ENCODE measurements at regions not wholly inside any gene's neighbourhood (a gene's known extent, or its start where the extent isn't known, plus 50 kb on each side); places are given as distances from the start of the nearest gene placed in this dataset.
A peak's percentile ranks its signal among the peaks of the same experiment; 100 is the strongest.

DNA sequence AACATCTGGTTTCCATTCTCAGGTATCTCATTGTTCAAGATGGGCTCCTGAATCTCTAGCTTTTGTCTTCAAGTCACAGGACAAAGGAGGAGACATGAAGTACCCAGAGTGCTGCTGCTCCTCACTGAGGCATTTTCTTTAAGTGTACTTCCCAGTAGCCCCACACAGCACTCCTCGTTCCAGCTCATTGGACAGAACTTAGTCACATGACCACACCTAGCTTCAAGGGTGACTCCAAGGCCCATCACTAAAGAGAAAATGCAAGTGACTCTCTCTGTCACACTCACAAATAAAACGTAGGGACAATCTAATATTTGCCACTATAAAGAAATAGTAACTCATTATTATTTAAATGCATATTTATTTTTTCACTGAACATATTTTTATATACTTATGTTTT lies 58.3 kb upstream of the NEUROD6 start:
- no TSS peak for BruUV-seq (replicated peaks)
- Histone ChIP-seq H3K4me3 (ENCODE audit: low read depth, low read length, poor library complexity, severe bottlenecking) (no peak overlapping the region), H3K36me3 (ENCODE audit: insufficient read depth, low read length, poor library complexity, severe bottlenecking) (no peaks in the 10 kb centered on the region), H3K9me3 (ENCODE audit: low read depth, low read length, poor library complexity, severe bottlenecking) (peaks cover 5% of the 10 kb centered on the region), H3K27me3 (replicated peaks; ENCODE audit: insufficient read depth, low read depth, low read length, poor library complexity) (no peaks in the 10 kb centered on the region), H3K4me1 (ENCODE audit: insufficient read depth, low read length, poor library complexity, severe bottlenecking) (peaks cover 15% of the 10 kb centered on the region), H3K27ac (ENCODE audit: low read depth, low read length, poor library complexity, severe bottlenecking) (no peak overlapping the region)
- intact Hi-C loops (cut with micrococcal nuclease; ENCODE audit: unreplicated experiment): no loop called here
- CTCF ChIA-PET: no interaction called here
- POLR2A ChIA-PET (ENCODE audit: low non-redundant PET): no interaction called here
- TF ChIP-seq, protein P1, sequence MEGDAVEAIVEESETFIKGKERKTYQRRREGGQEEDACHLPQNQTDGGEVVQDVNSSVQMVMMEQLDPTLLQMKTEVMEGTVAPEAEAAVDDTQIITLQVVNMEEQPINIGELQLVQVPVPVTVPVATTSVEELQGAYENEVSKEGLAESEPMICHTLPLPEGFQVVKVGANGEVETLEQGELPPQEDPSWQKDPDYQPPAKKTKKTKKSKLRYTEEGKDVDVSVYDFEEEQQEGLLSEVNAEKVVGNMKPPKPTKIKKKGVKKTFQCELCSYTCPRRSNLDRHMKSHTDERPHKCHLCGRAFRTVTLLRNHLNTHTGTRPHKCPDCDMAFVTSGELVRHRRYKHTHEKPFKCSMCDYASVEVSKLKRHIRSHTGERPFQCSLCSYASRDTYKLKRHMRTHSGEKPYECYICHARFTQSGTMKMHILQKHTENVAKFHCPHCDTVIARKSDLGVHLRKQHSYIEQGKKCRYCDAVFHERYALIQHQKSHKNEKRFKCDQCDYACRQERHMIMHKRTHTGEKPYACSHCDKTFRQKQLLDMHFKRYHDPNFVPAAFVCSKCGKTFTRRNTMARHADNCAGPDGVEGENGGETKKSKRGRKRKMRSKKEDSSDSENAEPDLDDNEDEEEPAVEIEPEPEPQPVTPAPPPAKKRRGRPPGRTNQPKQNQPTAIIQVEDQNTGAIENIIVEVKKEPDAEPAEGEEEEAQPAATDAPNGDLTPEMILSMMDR (conservative IDR thresholded peaks at IDR 0.05; ENCODE audit: low read depth, low read length): no peak
- no peak for TF ChIP-seq EZH2 (IDR thresholded peaks at IDR 0.05; ENCODE audit: borderline replicate concordance, low read depth, low read length, poor library complexity, severe bottlenecking)
- no peak for DNase-seq (ENCODE audit: low spot score)

DNA sequence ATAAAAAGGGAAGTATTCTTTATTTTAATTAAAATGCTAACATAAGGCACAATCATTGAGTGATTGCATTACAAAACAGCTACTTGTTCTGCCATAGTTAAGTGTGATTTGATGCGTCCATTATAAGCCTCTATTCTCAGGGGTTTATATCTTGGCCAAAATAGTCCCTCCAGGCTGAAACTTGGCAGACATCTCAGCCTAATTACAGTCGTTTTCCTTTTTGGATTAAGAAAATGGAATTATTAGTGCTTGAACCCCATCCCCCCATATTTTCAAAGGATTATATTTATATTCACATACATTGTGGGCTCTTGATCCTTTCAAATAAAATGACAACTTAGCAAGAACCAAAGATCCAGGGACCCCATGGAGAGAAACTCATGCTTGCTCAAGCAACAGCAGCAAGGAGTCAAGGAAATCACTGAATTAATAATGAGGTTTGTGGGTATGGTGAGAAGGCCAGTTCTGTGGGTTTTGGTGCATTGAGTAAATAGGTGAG lies 66.7 kb upstream of the NEUROD6 start:
- Histone ChIP-seq H3K36me3 (ENCODE audit: insufficient read depth, low read length, poor library complexity, severe bottlenecking) (no peaks in the 10 kb centered on the region), H3K27me3 (replicated peaks; ENCODE audit: insufficient read depth, low read depth, low read length, poor library complexity) (no peaks in the 10 kb centered on the region), H3K9me3 (ENCODE audit: low read depth, low read length, poor library complexity, severe bottlenecking) (peaks cover 5% of the 10 kb centered on the region), H3K4me3 (ENCODE audit: low read depth, low read length, poor library complexity, severe bottlenecking) (no peak overlapping the region), H3K27ac (ENCODE audit: low read depth, low read length, poor library complexity, severe bottlenecking) (peak overlapping the region; percentile 32), H3K4me1 (ENCODE audit: insufficient read depth, low read length, poor library complexity, severe bottlenecking) (peaks cover 50% of the 10 kb centered on the region)
- ChIA-PET CTCF (no interaction called here), POLR2A (ENCODE audit: low non-redundant PET) (no interaction called here)
- TF ChIP-seq EZH2 (IDR thresholded peaks at IDR 0.05; ENCODE audit: borderline replicate concordance, low read depth, low read length, poor library complexity, severe bottlenecking): no peak
- TF ChIP-seq, protein P1 (conservative IDR thresholded peaks at IDR 0.05; ENCODE audit: low read depth, low read length): no peak
- DNase-seq (ENCODE audit: low spot score): peak; percentile 91
- intact Hi-C loops (cut with micrococcal nuclease; ENCODE audit: unreplicated experiment): no loop called here
- no TSS peak for BruUV-seq (replicated peaks)

DNA sequence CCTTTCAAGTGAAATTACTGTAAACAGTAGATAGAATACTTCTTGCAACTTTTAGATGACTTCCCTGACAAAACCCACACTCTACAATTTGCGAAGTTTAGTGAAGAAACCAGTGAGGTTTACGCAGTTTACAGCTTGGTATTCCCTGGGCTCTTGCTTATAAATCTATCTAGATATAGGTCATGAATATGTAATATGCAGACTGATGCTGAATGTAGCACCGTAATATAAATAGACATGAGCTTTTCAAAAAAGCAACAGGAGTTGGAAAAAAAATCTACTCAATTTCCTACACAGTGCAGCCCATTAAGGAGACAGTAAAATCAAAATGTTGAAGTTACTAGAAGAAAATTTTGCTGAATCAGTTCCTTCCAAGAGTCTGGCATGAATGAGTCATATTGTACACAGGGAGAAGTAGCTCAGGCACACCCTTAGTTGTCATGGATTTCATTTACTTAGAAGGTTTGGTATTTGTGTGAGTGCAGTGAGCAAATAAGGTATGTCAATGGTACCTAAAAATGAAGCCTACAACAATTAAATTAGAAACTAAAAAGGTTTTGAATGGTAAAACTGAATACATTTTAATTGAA lies 67.7 kb upstream of the NEUROD6 start:
- TF ChIP-seq, protein P1 (conservative IDR thresholded peaks at IDR 0.05; ENCODE audit: low read depth, low read length): no peak
- Histone ChIP-seq H3K4me3 (ENCODE audit: low read depth, low read length, poor library complexity, severe bottlenecking) (no peak overlapping the region), H3K9me3 (ENCODE audit: low read depth, low read length, poor library complexity, severe bottlenecking) (no peaks in the 10 kb centered on the region), H3K4me1 (ENCODE audit: insufficient read depth, low read length, poor library complexity, severe bottlenecking) (peaks cover 48% of the 10 kb centered on the region), H3K27me3 (replicated peaks; ENCODE audit: insufficient read depth, low read depth, low read length, poor library complexity) (no peaks in the 10 kb centered on the region), H3K36me3 (ENCODE audit: insufficient read depth, low read length, poor library complexity, severe bottlenecking) (no peaks in the 10 kb centered on the region), H3K27ac (ENCODE audit: low read depth, low read length, poor library complexity, severe bottlenecking) (peak overlapping the region; percentile 32)
- intact Hi-C loops (cut with micrococcal nuclease; ENCODE audit: unreplicated experiment): no loop called here
- no TSS peak for BruUV-seq (replicated peaks)
- peak; percentile 86 for DNase-seq (ENCODE audit: low spot score)
- ChIA-PET CTCF (interaction anchor here (0.6 to 1.2 kb wide), 3 partner anchors 35 to 1122 kb away, joined by 3 to 5 read pairs (median 3); no protein-coding TSS in a partner anchor), POLR2A (ENCODE audit: low non-redundant PET) (interaction anchor here (0.6 kb wide), 1 partner anchor 662 kb away, joined by 3 read pairs; the partner anchor contains the start of gene PDE1C)
